ENCODE measurements at regions not wholly inside any gene's neighbourhood (a gene's known extent, or its start where the extent isn't known, plus 50 kb on each side); places are given as distances from the start of the nearest gene placed in this dataset.
A peak's percentile ranks its signal among the peaks of the same experiment; 100 is the strongest.

DNA sequence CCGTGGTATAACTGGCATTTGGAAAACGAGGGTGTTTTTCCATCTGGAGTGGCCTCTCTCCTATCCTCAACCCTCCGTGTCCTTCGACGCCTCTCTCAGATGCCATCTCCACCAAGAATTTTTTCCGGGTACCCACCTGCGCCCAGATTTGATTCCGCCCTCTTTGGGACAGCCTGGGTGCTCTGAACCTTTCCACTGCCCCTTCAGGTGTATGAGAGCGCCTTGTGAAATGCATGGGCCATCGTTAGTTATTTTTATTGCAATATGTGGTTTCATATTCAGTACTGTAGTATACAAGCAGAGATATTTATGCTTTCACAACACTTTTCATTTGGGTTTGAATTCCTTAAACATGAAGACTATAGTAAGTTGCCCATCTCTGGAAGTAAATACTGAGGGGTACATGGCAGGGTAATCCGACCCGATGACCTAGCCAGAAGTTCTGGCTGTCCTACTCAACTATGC, 78.2 kb upstream of the IFNE start:
- peaks cover 39% of the 10 kb centered on the region for H3K4me1 ChIP-seq (ENCODE audit: insufficient read depth, low read length)
- intact Hi-C loops (cut with micrococcal nuclease): loop anchor here (2.0 kb wide), 2 partner anchors 118 to 228 kb away; no protein-coding TSS in a partner anchor

GRCh38 chr9:21561502-21561901, 79.4 kb upstream of the IFNE start:
- TF ChIP-seq EZH2 (IDR thresholded peaks at IDR 0.05; ENCODE audit: low read length, unreplicated experiment) (no peak), EZH2phosphoT487 (IDR thresholded peaks at IDR 0.05; ENCODE audit: borderline replicate concordance, low read length) (no peak), CTCF (conservative IDR thresholded peaks at IDR 0.05; ENCODE audit: low read depth, low read length) (no peak)
- no peaks in the 10 kb centered on the region for H3K9me3 ChIP-seq (ENCODE audit: low read length)
- H3K4me2 ChIP-seq (ENCODE audit: low read length): peak overlapping the region; percentile 96
- no peaks in the 10 kb centered on the region for H3F3A ChIP-seq (ENCODE audit: low read length, unreplicated experiment)
- H4K20me1 ChIP-seq (ENCODE audit: low read length): peaks cover 12% of the 10 kb centered on the region; the same call in 1 of the 2 replicates
- H3K79me2 ChIP-seq (ENCODE audit: low read length): peaks cover 95% of the 10 kb centered on the region
- ATAC-seq (no peak), DNase-seq (no peak)
- intact Hi-C loops (cut with micrococcal nuclease): loop anchor here (2.0 kb wide), 2 partner anchors 117 to 227 kb away; no protein-coding TSS in a partner anchor
- peak overlapping the region; percentile 96 for H3K4me3 ChIP-seq (ENCODE audit: low read length)
- H3K27ac ChIP-seq (ENCODE audit: low read length): peak overlapping the region; percentile 99
- H2AFZ ChIP-seq (ENCODE audit: low read length): 0 out of 2 replicates have a peak overlapping the region, but pooled peaks have one; percentile 40
- BruUV-seq (replicated peaks): no TSS peak
- CTCF ChIA-PET: interaction anchor here (0.5 kb wide), 1 partner anchor 42 kb away, joined by 3 read pairs; no protein-coding TSS in a partner anchor
- peaks cover 51% of the 10 kb centered on the region for H3K4me1 ChIP-seq (ENCODE audit: insufficient read depth, low read length)
- peaks cover 25% of the 10 kb centered on the region for H3K36me3 ChIP-seq (ENCODE audit: low read depth, low read length)
- H3K9ac ChIP-seq (ENCODE audit: low read length): peak overlapping the region; percentile 100
- H3K9me2 ChIP-seq (replicated peaks; ENCODE audit: low read length): no peaks in the 10 kb centered on the region
- H3K27me3 ChIP-seq (ENCODE audit: low read length): no peaks in the 10 kb centered on the region
- POLR2A ChIA-PET (ENCODE audit: unreplicated experiment): interaction anchor here (0.7 to 1.0 kb wide), 4 partner anchors 15 to 781 kb away, joined by 3 to 5 read pairs (median 4); no protein-coding TSS in a partner anchor

More for the DNA sequence above, 78.2 kb upstream of the IFNE start:
- ATAC-seq (peak; percentile 33), DNase-seq (no peak)
- Histone ChIP-seq H4K20me1 (ENCODE audit: low read length) (peaks cover 20% of the 10 kb centered on the region; the same call in 1 of the 2 replicates), H3K4me3 (ENCODE audit: low read length) (peak overlapping the region; percentile 96), H3K9me3 (ENCODE audit: low read length) (no peaks in the 10 kb centered on the region), H3K4me2 (ENCODE audit: low read length) (peak overlapping the region; percentile 96), H3K27ac (ENCODE audit: low read length) (peak overlapping the region; percentile 99), H3K9ac (ENCODE audit: low read length) (peak overlapping the region; percentile 100), H3K27me3 (ENCODE audit: low read length) (no peaks in the 10 kb centered on the region), H3F3A (ENCODE audit: low read length, unreplicated experiment) (no peaks in the 10 kb centered on the region), H3K79me2 (ENCODE audit: low read length) (peaks cover 97% of the 10 kb centered on the region), H2AFZ (ENCODE audit: low read length) (peak overlapping the region; percentile 72), H3K36me3 (ENCODE audit: low read depth, low read length) (peaks cover 35% of the 10 kb centered on the region), H3K9me2 (replicated peaks; ENCODE audit: low read length) (no peaks in the 10 kb centered on the region)
- TF ChIP-seq EZH2 (IDR thresholded peaks at IDR 0.05; ENCODE audit: low read length, unreplicated experiment) (no peak), CTCF (conservative IDR thresholded peaks at IDR 0.05; ENCODE audit: low read depth, low read length) (no peak), EZH2phosphoT487 (IDR thresholded peaks at IDR 0.05; ENCODE audit: borderline replicate concordance, low read length) (no peak)
- POLR2A ChIA-PET (ENCODE audit: unreplicated experiment): interaction anchor here (1.1 kb wide), 1 partner anchor 123 kb away, joined by 3 read pairs; no protein-coding TSS in a partner anchor
- TSS peak; percentile 67 for BruUV-seq (replicated peaks)
- CTCF ChIA-PET: no interaction called here

DNA sequence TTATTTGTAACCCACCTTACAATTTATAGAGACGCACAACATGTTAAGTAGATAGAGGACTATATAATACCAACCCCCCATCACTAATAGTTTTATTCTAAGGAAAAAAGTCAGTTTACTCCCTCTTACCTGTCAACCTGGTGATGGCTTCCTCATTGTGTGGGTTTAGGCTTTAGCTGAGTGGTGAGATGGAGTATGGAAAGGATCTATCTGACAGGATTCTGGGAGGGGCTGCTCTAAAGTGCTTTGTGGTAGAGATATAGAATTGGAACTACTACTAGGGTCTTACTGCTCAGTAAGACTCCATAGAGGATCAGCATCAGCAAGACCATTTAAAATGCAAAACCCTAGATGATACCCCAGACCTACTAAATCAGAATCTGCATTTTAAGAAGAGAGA, 82.1 kb upstream of the IFNE start:
- Histone ChIP-seq H2AFZ (ENCODE audit: low read length) (no peak overlapping the region), H3K79me2 (ENCODE audit: low read length) (peaks cover 95% of the 10 kb centered on the region), H3K4me2 (ENCODE audit: low read length) (peak overlapping the region; percentile 77), H3K4me3 (ENCODE audit: low read length) (peak overlapping the region; percentile 52), H4K20me1 (ENCODE audit: low read length) (no peaks in the 10 kb centered on the region), H3K36me3 (ENCODE audit: low read depth, low read length) (no peaks in the 10 kb centered on the region), H3K9ac (ENCODE audit: low read length) (peak overlapping the region; percentile 28; the same call in 1 of the 2 replicates), H3K27me3 (ENCODE audit: low read length) (no peaks in the 10 kb centered on the region), H3F3A (ENCODE audit: low read length, unreplicated experiment) (peaks cover 4% of the 10 kb centered on the region), H3K27ac (ENCODE audit: low read length) (peak overlapping the region; percentile 65), H3K4me1 (ENCODE audit: insufficient read depth, low read length) (peaks cover 75% of the 10 kb centered on the region), H3K9me2 (replicated peaks; ENCODE audit: low read length) (no peaks in the 10 kb centered on the region), H3K9me3 (ENCODE audit: low read length) (no peaks in the 10 kb centered on the region)
- BruUV-seq (replicated peaks): no TSS peak
- DNase-seq: no peak
- CTCF ChIA-PET: no interaction called here
- POLR2A ChIA-PET (ENCODE audit: unreplicated experiment): no interaction called here
- TF ChIP-seq EZH2 (IDR thresholded peaks at IDR 0.05; ENCODE audit: low read length, unreplicated experiment): no peak
- TF ChIP-seq EZH2phosphoT487 (IDR thresholded peaks at IDR 0.05; ENCODE audit: borderline replicate concordance, low read length): no peak
- no peak for TF ChIP-seq CTCF (conservative IDR thresholded peaks at IDR 0.05; ENCODE audit: low read depth, low read length)
- no peak for ATAC-seq
- intact Hi-C loops (cut with micrococcal nuclease): no loop called here

Measured in PC-3 (cell line).